ENCODE measurements at regions not wholly inside any gene's neighbourhood (a gene's known extent, or its start where the extent isn't known, plus 50 kb on each side); places are given as distances from the start of the nearest gene placed in this dataset.
"Not testable (repeated sequence)": the region's sequence is repeated elsewhere in the genome, so short reads cannot be mapped to it uniquely, and the experiment has no call there.

GRCh38 chr12:66733321-66733720 lies 54.4 kb upstream of the GRIP1 start:
- intact Hi-C loops (cut with DNase I, micrococcal nuclease): no loop called here
- DNase-seq (no peak), ATAC-seq (no peak)

DNA sequence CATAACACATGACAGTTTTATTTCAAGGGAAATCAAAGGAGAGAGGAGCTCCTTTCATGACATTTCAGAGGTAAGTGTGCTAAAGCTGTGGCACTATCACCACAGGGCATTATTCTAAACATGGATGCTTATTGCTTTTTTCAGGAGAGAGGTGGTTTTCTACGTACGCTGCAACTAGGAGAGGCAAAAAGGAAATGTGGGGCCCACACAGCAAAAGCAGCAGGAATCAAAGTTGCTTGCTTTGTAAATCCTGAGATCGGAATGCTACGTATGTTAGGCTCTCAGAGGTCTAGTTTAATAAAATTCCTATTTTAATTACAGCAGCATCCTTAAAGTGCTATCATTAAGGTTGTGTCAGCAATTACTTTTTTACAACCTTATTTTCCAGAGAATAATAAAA lies 55.0 kb upstream of the GRIP1 start:
- ATAC-seq: no peak
- intact Hi-C loops (cut with DNase I, micrococcal nuclease): no loop called here
- DNase-seq: no peak

- DNase-seq (no peak), ATAC-seq (no peak)
- intact Hi-C loops (cut with DNase I, micrococcal nuclease): no loop called here
Observed at GRCh38 chr12:66735275-66735674, 56.4 kb upstream of the GRIP1 start.

GRCh38 chr12:66736931-66737330 lies 58.1 kb upstream of the GRIP1 start:
- ATAC-seq: no peak
- intact Hi-C loops (cut with DNase I, micrococcal nuclease): no loop called here

GRCh38 chr12:66739266-66739665 lies 60.4 kb upstream of the GRIP1 start:
- no peak for ATAC-seq
- no peak for DNase-seq
- intact Hi-C loops (cut with DNase I, micrococcal nuclease): no loop called here

More at GRCh38 chr12:66736931-66737330, 58.1 kb upstream of the GRIP1 start:
- no peak for DNase-seq

DNA sequence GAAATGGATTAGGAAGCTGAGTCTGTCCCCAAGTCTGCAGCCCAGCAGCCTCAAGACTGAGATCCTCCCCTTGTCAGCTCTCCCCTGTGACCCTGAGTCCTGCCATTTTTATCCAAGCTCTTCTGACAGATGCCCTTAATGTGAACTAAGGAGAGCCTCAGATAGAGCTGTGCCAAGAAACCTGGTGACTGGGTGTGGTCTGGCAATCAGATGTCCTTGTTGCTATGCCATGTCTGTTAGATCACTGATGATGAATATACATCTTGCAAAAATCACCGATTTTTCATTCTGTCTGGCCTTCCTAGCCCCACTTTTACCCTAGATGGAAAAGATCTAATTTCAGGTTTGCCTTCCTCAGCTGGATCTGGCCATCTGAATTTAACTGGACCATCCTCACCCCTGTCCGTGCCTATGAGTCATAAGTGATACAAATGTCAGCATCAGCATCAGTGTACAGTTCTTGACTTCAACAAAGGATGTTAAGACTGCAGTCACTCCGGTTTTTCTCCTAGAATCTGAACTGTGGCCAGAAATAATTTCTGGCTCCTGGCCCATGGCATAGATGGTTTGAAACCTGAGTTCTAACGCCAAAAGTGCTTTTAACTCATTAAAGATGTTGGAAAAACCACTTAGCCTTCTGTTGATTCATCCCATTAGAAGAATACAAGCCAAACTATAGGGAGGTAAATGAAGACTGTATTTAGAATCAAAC lies 61.2 kb upstream of the GRIP1 start:
- DNase-seq (no peak), ATAC-seq (no peak)
- intact Hi-C loops (cut with DNase I, micrococcal nuclease): no loop called here

DNA sequence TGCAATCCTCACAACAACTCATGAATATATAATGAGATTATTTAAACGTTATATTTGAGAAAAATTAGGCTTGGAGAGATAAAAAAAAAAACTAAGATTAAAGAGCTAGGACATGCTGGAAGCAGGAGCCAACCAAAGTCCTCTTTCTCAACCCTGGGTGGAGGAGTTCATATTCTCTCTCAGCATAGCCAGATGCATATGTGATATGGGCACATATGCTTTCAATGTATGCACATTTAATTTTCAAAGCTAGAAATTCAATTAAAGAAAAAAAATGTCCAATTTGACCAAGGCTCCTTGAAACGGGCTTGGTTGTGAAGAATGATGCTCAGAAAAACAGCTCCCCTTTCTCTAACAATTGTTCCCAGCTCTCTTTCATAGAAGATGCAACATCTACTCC lies 61.9 kb upstream of the GRIP1 start:
- intact Hi-C loops (cut with DNase I, micrococcal nuclease): no loop called here

DNA sequence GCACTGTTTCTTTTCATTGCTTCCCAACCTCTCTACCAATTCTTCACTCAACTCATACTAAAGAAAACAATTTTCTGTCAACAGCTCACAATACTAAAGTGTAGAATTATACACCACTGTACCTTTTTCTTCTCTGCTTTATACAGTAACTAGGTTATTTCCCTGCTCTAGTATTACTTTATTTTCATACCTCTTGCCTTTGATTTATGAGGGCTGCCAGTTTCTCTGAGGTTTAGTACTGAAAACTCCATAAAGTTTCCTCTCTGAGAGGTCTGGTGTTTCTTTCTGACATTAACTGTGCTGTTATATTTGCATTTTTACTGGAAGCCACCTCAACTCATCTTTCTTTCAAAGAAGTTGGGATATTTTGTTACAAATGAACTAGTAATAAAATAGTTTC lies 63.0 kb upstream of the GRIP1 start:
- no peak for ATAC-seq
- intact Hi-C loops (cut with DNase I, micrococcal nuclease): no loop called here
- no peak for DNase-seq

More for the DNA sequence above, 61.9 kb upstream of the GRIP1 start:
- ATAC-seq: no peak
- no peak for DNase-seq

DNA sequence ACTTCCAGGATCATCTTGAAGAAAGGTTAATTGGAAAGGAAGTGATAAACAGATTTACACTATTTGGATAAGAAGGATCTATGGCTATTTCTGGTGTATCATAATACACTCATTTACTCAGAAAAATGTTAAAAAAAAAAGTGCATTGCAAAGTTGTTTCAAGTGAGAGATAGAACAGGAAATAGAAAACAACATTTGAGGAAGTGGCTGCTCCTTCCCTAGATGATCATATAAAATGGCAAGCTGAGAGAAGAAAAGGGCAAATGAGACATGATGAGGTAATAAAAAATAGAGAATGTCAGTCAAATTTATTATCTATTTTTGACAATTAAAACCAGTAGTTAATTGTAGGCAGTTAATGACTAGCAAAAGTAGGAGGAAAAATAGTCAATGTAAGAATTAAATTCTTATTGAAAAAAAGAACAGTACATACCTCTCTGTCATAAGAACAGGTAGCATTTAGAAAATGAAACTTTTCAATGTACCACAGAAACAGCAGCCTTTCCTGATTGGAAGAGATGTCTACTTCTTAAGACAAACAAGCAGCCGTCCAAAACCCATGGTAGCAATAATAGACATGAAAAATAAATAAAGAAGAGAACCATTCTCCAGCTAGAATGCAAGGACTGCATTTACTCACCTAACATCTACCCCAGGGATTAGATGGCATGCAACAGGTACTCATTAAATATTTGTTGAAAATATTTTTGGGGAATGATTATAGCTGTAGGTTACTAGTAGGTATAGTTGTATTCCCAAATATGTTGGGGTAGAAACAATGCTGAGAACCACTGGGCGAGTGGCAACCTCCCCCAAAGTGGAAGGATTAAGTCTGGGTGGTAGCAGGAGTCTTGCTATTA lies 63.9 kb upstream of the GRIP1 start:
- no peak for DNase-seq
- no peak for ATAC-seq
- intact Hi-C loops (cut with DNase I, micrococcal nuclease): no loop called here

- no peak for DNase-seq
- no peak for ATAC-seq
- intact Hi-C loops (cut with DNase I, micrococcal nuclease): no loop called here
Observed at GRCh38 chr12:66744461-66744860, 65.6 kb upstream of the GRIP1 start.

DNA sequence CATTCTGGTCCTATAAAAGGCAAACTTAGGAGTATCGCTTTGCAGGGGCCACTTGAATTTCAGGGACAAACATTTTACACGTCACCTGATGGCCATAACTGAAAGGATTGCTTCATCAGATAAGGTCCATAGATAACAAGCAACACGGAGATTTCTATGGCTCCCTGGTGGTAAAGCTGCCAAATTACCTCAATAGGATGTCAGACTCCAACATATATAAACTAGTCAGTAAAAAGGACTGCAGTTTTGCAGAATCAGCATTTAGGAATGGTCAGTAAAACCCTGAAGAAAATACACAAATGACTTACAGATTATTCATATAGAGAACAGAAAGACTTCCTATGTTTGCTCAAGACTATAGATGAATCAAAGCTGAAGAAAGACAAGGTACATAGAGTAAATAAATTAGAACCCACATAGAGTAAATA lies 66.1 kb upstream of the GRIP1 start:
- intact Hi-C loops (cut with DNase I, micrococcal nuclease): no loop called here
- ATAC-seq (no peak), DNase-seq (no peak)

DNA sequence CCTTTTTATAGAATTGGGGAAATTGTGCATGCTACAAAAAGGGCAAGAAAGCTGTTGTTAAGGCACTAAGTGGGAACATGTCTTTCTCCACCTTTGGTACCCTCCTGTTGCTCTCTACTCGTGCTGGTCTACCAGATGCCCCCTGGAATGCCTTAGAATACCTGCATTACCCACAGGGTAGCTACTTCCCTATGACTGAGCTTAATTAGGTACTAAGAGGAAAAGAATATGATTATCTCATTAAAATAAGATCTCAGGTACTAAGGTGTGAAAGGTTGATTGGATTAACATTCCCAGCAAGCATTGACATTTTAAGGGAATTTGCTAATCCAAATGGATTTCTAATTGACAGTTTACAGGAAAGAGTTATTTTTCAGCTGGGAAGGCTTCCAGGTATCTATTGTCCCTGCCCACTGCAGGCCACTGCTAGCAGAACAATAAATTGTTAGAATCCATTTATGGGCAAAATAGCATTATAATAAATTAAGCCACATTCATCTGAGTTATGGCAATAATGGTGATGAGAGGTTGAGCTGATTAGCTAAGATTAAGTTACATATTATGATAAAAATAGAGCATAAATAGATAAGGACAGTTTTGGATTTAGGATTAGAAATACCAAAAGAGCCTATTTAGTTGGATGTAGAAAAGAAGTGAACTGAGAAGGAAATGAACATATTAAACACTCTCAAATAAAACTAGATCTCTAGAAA lies 67.8 kb upstream of the GRIP1 start:
- ATAC-seq (no peak), DNase-seq (no peak)
- intact Hi-C loops (cut with DNase I, micrococcal nuclease): no loop called here

- ATAC-seq (no peak), DNase-seq (no peak)
- intact Hi-C loops (cut with DNase I, micrococcal nuclease): no loop called here
Observed at GRCh38 chr12:66751432-66752113, 72.7 kb upstream of the GRIP1 start.

- DNase-seq (no peak), ATAC-seq (no peak)
- intact Hi-C loops (cut with DNase I, micrococcal nuclease): no loop called here
Observed at GRCh38 chr12:66753810-66754209, 74.9 kb upstream of the GRIP1 start.

DNA sequence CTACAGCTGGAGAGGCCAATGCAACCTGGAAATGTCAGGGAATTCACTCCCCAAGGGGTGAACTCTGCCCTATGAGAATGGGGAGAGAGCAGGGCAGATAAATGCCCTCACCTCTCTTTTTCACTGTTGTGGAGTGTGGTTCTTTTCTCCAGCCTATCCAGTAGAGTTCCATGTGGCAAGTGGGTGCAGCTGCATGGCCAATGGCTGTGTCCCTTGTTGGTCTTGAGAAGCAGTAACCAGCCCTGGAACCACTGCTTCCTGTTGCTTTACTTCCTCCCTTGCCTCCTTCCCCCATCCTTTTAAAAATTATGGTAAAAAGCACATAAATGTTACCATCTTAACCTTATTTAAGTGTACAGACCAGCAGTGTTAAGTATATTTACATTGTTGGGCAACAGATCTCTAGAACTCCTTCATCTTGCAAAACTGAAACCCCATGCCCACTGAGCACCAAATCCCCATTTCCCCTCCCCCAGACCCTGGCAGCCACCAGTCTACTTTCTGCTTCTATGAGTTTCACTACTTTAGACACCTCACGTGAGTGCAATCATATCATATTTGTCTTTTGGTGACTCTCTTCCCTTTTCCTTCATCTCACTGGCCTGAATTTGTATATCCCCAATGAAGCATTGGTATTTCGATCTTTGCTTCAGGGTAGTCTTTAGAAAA lies 77.0 kb upstream of the GRIP1 start:
- intact Hi-C loops (cut with DNase I, micrococcal nuclease): no loop called here
- no peak for ATAC-seq
- no peak for DNase-seq

DNA sequence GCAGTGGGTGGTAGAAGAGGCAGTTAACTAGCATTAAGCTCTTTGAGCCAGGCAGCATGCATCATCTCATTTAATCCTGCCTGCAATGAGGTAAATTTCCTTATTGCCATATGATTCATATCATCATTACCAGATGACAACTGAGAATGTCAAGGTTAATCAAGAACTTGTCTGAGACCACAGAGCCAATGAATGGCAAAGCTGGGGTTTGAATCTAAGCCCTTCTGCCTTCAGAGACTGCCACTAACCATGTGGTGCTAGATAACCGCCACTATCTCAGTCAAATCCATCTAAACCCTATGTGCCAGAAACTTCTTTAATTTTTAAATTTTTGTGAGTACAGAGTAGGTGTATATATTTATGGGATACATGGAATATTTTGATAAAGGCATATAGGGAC lies 77.8 kb upstream of the GRIP1 start:
- ATAC-seq (no peak), DNase-seq (no peak)
- intact Hi-C loops (cut with DNase I, micrococcal nuclease): no loop called here

GRCh38 chr12:66760122-66760521 lies 81.2 kb upstream of the GRIP1 start:
- intact Hi-C loops (cut with DNase I, micrococcal nuclease); DNase-seq; ATAC-seq: not testable (repeated sequence)

- no peak for ATAC-seq
- intact Hi-C loops (cut with DNase I, micrococcal nuclease): no loop called here
- no peak for DNase-seq
Observed at GRCh38 chr12:66763467-66763866, 84.6 kb upstream of the GRIP1 start.

- intact Hi-C loops (cut with DNase I, micrococcal nuclease): no loop called here
- ATAC-seq (no peak), DNase-seq (no peak)
Observed at GRCh38 chr12:66765204-66765603, 86.3 kb upstream of the GRIP1 start.

Data from left colon (tissue), 2 donors.